Activated CD4-positive, alpha-beta memory T cell treated with anti-CD3 and anti-CD28 coated beads, Interleukin-2, amount 10 ng/mL, durations not matched to agents 7 days and 5 days (primary cell): ENCODE measurements at regions not wholly inside any gene's neighbourhood (a gene's known extent, or its start where the extent isn't known, plus 50 kb on each side); places are given as distances from the start of the nearest gene placed in this dataset.

Source experiments
- CTCF ChIA-PET: fragments of 350-600 bp; sonication (Branson Sonifier 250); formaldehyde crosslinking; loops from one replicate; lab custom pipeline; 2021; ENCODE audit warnings: antibody characterized with exemption, inconsistent platforms; lab: Charles Lee
- POLR2A ChIA-PET: fragments of 350-600 bp; sonication (Branson Sonifier 250); formaldehyde crosslinking; loops from one replicate; lab custom pipeline; 2021; ENCODE audit warnings: antibody characterized with exemption; lab: Charles Lee
- DNase-seq: peaks from one replicate; pipeline ENCODE4 v3.0.0-alpha.2; 2020
- H3K27ac Mint-ChIP-seq: one replicate; pipeline ENCODE4 v1.8.0; 2021; ENCODE audit warnings: mild to moderate bottlenecking, mixed read lengths
- H3K27me3 Mint-ChIP-seq: one replicate; pipeline ENCODE4 v1.8.0; 2021; ENCODE audit warnings: mixed read lengths
- H3K36me3 Mint-ChIP-seq: one replicate; pipeline ENCODE4 v1.8.0; 2021; ENCODE audit warnings: low read depth, mixed read lengths
- H3K4me1 Mint-ChIP-seq: one replicate; pipeline ENCODE4 v1.8.0; 2021; ENCODE audit warnings: mixed read lengths
- H3K4me3 Mint-ChIP-seq: one replicate; pipeline ENCODE4 v1.8.0; 2021; ENCODE audit warnings: mild to moderate bottlenecking, mixed read lengths
- H3K9me3 Mint-ChIP-seq: one replicate; pipeline ENCODE4 v1.8.0; 2021; ENCODE audit warnings: mixed read lengths

GRCh38 chr6:169850746-169851145 lies 99.3 kb downstream of the ERMARD start:
- ChIA-PET CTCF (no interaction called here), POLR2A (no interaction called here)
- Mint-ChIP-seq H3K4me3 (no peak overlapping the region), H3K9me3 (peaks cover 9% of the 10 kb centered on the region), H3K36me3 (no peaks in the 10 kb centered on the region), H3K27me3 (no peaks in the 10 kb centered on the region), H3K27ac (no peak overlapping the region), H3K4me1 (no peaks in the 10 kb centered on the region)
- DNase-seq = no peak

- CTCF ChIA-PET = interaction anchor here (2.5 kb wide), 1 partner anchor 18 kb away, joined by 5 read pairs; no protein-coding TSS in a partner anchor
- POLR2A ChIA-PET = interaction anchor here (0.5 kb wide), 1 partner anchor 98 kb away, joined by 3 read pairs; no protein-coding TSS in a partner anchor
- Mint-ChIP-seq H3K4me1 (no peaks in the 10 kb centered on the region), H3K36me3 (no peaks in the 10 kb centered on the region), H3K4me3 (no peak overlapping the region), H3K27ac (no peak overlapping the region), H3K9me3 (peaks cover 9% of the 10 kb centered on the region), H3K27me3 (no peaks in the 10 kb centered on the region)
- DNase-seq = no peak
Observed at GRCh38 chr6:169850154-169850553, 98.7 kb downstream of the ERMARD start.

GRCh38 chr6:169849396-169849795 lies 98.0 kb downstream of the ERMARD start:
- H3K9me3 Mint-ChIP-seq = peaks cover 9% of the 10 kb centered on the region
- no peaks in the 10 kb centered on the region for H3K36me3 Mint-ChIP-seq
- ChIA-PET CTCF (interaction anchor here (2.5 kb wide), 1 partner anchor 18 kb away, joined by 5 read pairs; no protein-coding TSS in a partner anchor), POLR2A (interaction anchor here (0.5 kb wide), 1 partner anchor 97 kb away, joined by 3 read pairs; no protein-coding TSS in a partner anchor)
- no peak overlapping the region for H3K27ac Mint-ChIP-seq
- peaks cover 3% of the 10 kb centered on the region for H3K27me3 Mint-ChIP-seq
- no peak for DNase-seq
- no peaks in the 10 kb centered on the region for H3K4me1 Mint-ChIP-seq
- no peak overlapping the region for H3K4me3 Mint-ChIP-seq

GRCh38 chr6:169848946-169849345 lies 97.5 kb downstream of the ERMARD start:
- Mint-ChIP-seq H3K9me3 (peaks cover 9% of the 10 kb centered on the region), H3K4me3 (no peak overlapping the region), H3K36me3 (no peaks in the 10 kb centered on the region), H3K27ac (no peak overlapping the region), H3K4me1 (no peaks in the 10 kb centered on the region), H3K27me3 (peaks cover 4% of the 10 kb centered on the region)
- CTCF ChIA-PET = interaction anchor here (0.7 to 2.5 kb wide), 2 partner anchors 17 to 378 kb away, joined by 4 to 5 read pairs; no protein-coding TSS in a partner anchor
- DNase-seq = no peak
- POLR2A ChIA-PET = no interaction called here

- no peak overlapping the region for H3K27ac Mint-ChIP-seq
- peaks cover 4% of the 10 kb centered on the region for H3K27me3 Mint-ChIP-seq
- POLR2A ChIA-PET = no interaction called here
- peaks cover 2% of the 10 kb centered on the region for H3K9me3 Mint-ChIP-seq
- CTCF ChIA-PET = interaction anchor here (2.5 kb wide), 1 partner anchor 16 kb away, joined by 5 read pairs; no protein-coding TSS in a partner anchor
- H3K4me1 Mint-ChIP-seq = no peaks in the 10 kb centered on the region
- no peaks in the 10 kb centered on the region for H3K36me3 Mint-ChIP-seq
- DNase-seq = no peak
- H3K4me3 Mint-ChIP-seq = no peak overlapping the region
Observed at GRCh38 chr6:169847901-169848311, 96.5 kb downstream of the ERMARD start.

- no peaks in the 10 kb centered on the region for H3K4me1 Mint-ChIP-seq
- H3K36me3 Mint-ChIP-seq = no peaks in the 10 kb centered on the region
- no peaks in the 10 kb centered on the region for H3K9me3 Mint-ChIP-seq
- ChIA-PET POLR2A (no interaction called here), CTCF (no interaction called here)
- no peak overlapping the region for H3K4me3 Mint-ChIP-seq
- H3K27me3 Mint-ChIP-seq = peaks cover 4% of the 10 kb centered on the region
- DNase-seq = no peak
- no peak overlapping the region for H3K27ac Mint-ChIP-seq
Observed at GRCh38 chr6:169847141-169847674, 95.8 kb downstream of the ERMARD start.

GRCh38 chr6:169846286-169847056 lies 95.0 kb downstream of the ERMARD start:
- ChIA-PET POLR2A (no interaction called here), CTCF (no interaction called here)
- H3K27ac Mint-ChIP-seq = no peak overlapping the region
- H3K4me1 Mint-ChIP-seq = no peaks in the 10 kb centered on the region
- no peaks in the 10 kb centered on the region for H3K36me3 Mint-ChIP-seq
- H3K27me3 Mint-ChIP-seq = peaks cover 4% of the 10 kb centered on the region
- no peak for DNase-seq
- no peaks in the 10 kb centered on the region for H3K9me3 Mint-ChIP-seq
- H3K4me3 Mint-ChIP-seq = no peak overlapping the region

- Mint-ChIP-seq H3K27me3 (peaks cover 4% of the 10 kb centered on the region), H3K4me1 (no peaks in the 10 kb centered on the region), H3K4me3 (no peak overlapping the region), H3K36me3 (no peaks in the 10 kb centered on the region), H3K27ac (no peak overlapping the region), H3K9me3 (no peaks in the 10 kb centered on the region)
- POLR2A ChIA-PET = no interaction called here
- DNase-seq = no peak
- CTCF ChIA-PET = no interaction called here
Observed at GRCh38 chr6:169845426-169846285, 94.2 kb downstream of the ERMARD start.

- ChIA-PET POLR2A (no interaction called here), CTCF (no interaction called here)
- H3K9me3 Mint-ChIP-seq = no peaks in the 10 kb centered on the region
- H3K27ac Mint-ChIP-seq = no peak overlapping the region
- H3K36me3 Mint-ChIP-seq = no peaks in the 10 kb centered on the region
- DNase-seq = no peak
- no peaks in the 10 kb centered on the region for H3K4me1 Mint-ChIP-seq
- no peak overlapping the region for H3K4me3 Mint-ChIP-seq
- H3K27me3 Mint-ChIP-seq = peaks cover 4% of the 10 kb centered on the region
Observed at GRCh38 chr6:169844946-169845345, 93.5 kb downstream of the ERMARD start.

GRCh38 chr6:169843991-169844390 lies 92.6 kb downstream of the ERMARD start:
- POLR2A ChIA-PET = no interaction called here
- no peak overlapping the region for H3K4me3 Mint-ChIP-seq
- CTCF ChIA-PET = interaction anchor here (2.3 kb wide), 1 partner anchor 13 kb away, joined by 12 read pairs; no protein-coding TSS in a partner anchor

GRCh38 chr6:169843110-169843509 lies 91.7 kb downstream of the ERMARD start:
- no peaks in the 10 kb centered on the region for H3K9me3 Mint-ChIP-seq
- H3K27ac Mint-ChIP-seq = no peak overlapping the region
- H3K4me1 Mint-ChIP-seq = no peaks in the 10 kb centered on the region
- peaks cover 4% of the 10 kb centered on the region for H3K27me3 Mint-ChIP-seq
- no peak overlapping the region for H3K4me3 Mint-ChIP-seq
- CTCF ChIA-PET = interaction anchor here (2.3 kb wide), 1 partner anchor 12 kb away, joined by 12 read pairs; no protein-coding TSS in a partner anchor
- no peak for DNase-seq
- POLR2A ChIA-PET = no interaction called here
- H3K36me3 Mint-ChIP-seq = no peaks in the 10 kb centered on the region

More at GRCh38 chr6:169843991-169844390, 92.6 kb downstream of the ERMARD start:
- Mint-ChIP-seq H3K9me3 (no peaks in the 10 kb centered on the region), H3K4me1 (no peaks in the 10 kb centered on the region), H3K27me3 (peaks cover 4% of the 10 kb centered on the region), H3K27ac (no peak overlapping the region), H3K36me3 (no peaks in the 10 kb centered on the region)
- DNase-seq = no peak

- Mint-ChIP-seq H3K27ac (no peak overlapping the region), H3K27me3 (peaks cover 4% of the 10 kb centered on the region), H3K4me3 (no peak overlapping the region), H3K36me3 (no peaks in the 10 kb centered on the region), H3K4me1 (no peaks in the 10 kb centered on the region), H3K9me3 (no peaks in the 10 kb centered on the region)
- DNase-seq = peak; percentile 1
- CTCF ChIA-PET = interaction anchor here (2.3 kb wide), 1 partner anchor 11 kb away, joined by 12 read pairs; no protein-coding TSS in a partner anchor
- POLR2A ChIA-PET = no interaction called here
Observed at GRCh38 chr6:169841907-169842606, 90.6 kb downstream of the ERMARD start.
